ENCODE measurements at regions not wholly inside any gene's neighbourhood (a gene's known extent, or its start where the extent isn't known, plus 50 kb on each side); places are given as distances from the start of the nearest gene placed in this dataset.
"Not testable (repeated sequence)": the region's sequence is repeated elsewhere in the genome, so short reads cannot be mapped to it uniquely, and the experiment has no call there.

DNA sequence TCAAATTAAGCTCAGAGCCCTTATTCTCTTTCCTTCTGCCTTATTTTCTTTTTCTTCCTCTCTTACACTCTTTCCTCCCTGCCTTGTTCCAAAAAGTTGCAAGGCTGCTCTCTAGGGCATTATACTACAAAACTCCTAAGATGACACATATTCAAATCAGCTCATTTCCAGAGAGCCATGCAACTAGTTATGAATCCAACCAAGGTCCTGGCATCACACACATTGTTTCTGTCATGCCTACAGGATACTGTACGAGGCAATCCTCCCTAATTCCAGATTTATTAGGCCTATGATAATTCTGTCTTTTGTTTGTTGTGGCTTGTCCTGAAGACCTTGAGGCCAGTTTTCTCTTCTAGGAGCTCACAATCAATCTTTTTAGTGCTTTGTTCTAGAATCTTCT lies 87.0 kb upstream of the TBCA start:
- H3K4me2 ChIP-seq: no peak overlapping the region
- Mint-ChIP-seq H3K4me3 (no peak overlapping the region), H3K9me3 (no peaks in the 10 kb centered on the region), H3K27me3 (ENCODE audit: insufficient read depth, low read depth) (peaks cover 11% of the 10 kb centered on the region), H3K4me1 (peaks cover 4% of the 10 kb centered on the region), H3K27ac (no peak overlapping the region), H3K36me3 (no peaks in the 10 kb centered on the region)
- H3K4me1 ChIP-seq: peaks cover 1% of the 10 kb centered on the region
- H2AFZ ChIP-seq (replicated peaks): no peak overlapping the region
- no peaks in the 10 kb centered on the region for H3K9me3 ChIP-seq (ENCODE audit: low read depth)
- H3K79me2 ChIP-seq (ENCODE audit: low read depth): no peaks in the 10 kb centered on the region
- TF ChIP-seq EZH2 (IDR thresholded peaks at IDR 0.05) (no peak), CTCF (IDR thresholded peaks at IDR 0.05) (no peak), EZH2phosphoT487 (IDR thresholded peaks at IDR 0.05) (no peak)
- peaks cover 70% of the 10 kb centered on the region for H3K27me3 ChIP-seq
- H4K20me1 ChIP-seq (ENCODE audit: low read depth): no peaks in the 10 kb centered on the region
- no peak overlapping the region for H3K4me3 ChIP-seq
- no peaks in the 10 kb centered on the region for H3F3A ChIP-seq (ENCODE audit: low read depth)
- no peak overlapping the region for H3K9ac ChIP-seq
- H3K27ac ChIP-seq: no peak overlapping the region
- DNase-seq (ENCODE audit: low spot score): no peak
- no peaks in the 10 kb centered on the region for H3K36me3 ChIP-seq

DNA sequence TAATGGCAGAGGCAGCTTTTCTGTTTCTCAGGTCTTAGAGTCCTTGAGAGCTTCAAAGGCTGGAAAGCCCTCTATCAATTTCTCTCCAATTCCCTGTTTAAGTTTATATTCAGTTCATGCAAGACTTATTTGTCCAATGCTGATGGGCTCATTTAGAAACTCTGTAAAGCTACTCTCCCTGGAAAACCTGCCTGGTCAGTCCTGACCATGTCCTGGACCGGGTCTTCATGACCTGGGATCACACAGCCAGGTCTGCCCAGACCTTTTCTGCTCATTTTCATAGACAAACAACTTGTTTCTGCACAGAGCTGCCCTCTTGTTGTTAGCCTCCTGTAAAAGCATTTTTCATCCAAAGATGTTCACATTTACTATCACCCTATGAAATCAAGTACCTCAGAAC lies 85.4 kb upstream of the TBCA start:
- H3K36me3 Mint-ChIP-seq: no peaks in the 10 kb centered on the region
- peaks cover 86% of the 10 kb centered on the region for H3K27me3 ChIP-seq
- H3K4me3 Mint-ChIP-seq: no peak overlapping the region
- no peaks in the 10 kb centered on the region for H3K4me1 ChIP-seq
- no peak for TF ChIP-seq EZH2phosphoT487 (IDR thresholded peaks at IDR 0.05)
- TF ChIP-seq CTCF (IDR thresholded peaks at IDR 0.05): no peak
- no peak for TF ChIP-seq EZH2 (IDR thresholded peaks at IDR 0.05)
- no peaks in the 10 kb centered on the region for H3K4me1 Mint-ChIP-seq
- H3F3A ChIP-seq (ENCODE audit: low read depth): no peaks in the 10 kb centered on the region
- no peak overlapping the region for H3K4me3 ChIP-seq
- no peaks in the 10 kb centered on the region for H4K20me1 ChIP-seq (ENCODE audit: low read depth)
- no peaks in the 10 kb centered on the region for H3K36me3 ChIP-seq
- H3K27ac Mint-ChIP-seq: no peak overlapping the region
- H3K27me3 Mint-ChIP-seq (ENCODE audit: insufficient read depth, low read depth): peaks cover 7% of the 10 kb centered on the region
- H3K9ac ChIP-seq: no peak overlapping the region
- no peaks in the 10 kb centered on the region for H3K9me3 ChIP-seq (ENCODE audit: low read depth)
- no peak overlapping the region for H3K27ac ChIP-seq
- DNase-seq (ENCODE audit: low spot score): no peak
- H3K79me2 ChIP-seq (ENCODE audit: low read depth): no peaks in the 10 kb centered on the region
- H3K4me2 ChIP-seq: no peak overlapping the region
- H2AFZ ChIP-seq (replicated peaks): no peak overlapping the region
- H3K9me3 Mint-ChIP-seq: no peaks in the 10 kb centered on the region

- H3K9me3 ChIP-seq (ENCODE audit: low read depth): no peaks in the 10 kb centered on the region
- Mint-ChIP-seq H3K4me3 (no peak overlapping the region), H3K9me3 (no peaks in the 10 kb centered on the region)
These were observed 83.2 kb upstream of the TBCA start for GRCh38 chr5:77859306-77859705.

DNA sequence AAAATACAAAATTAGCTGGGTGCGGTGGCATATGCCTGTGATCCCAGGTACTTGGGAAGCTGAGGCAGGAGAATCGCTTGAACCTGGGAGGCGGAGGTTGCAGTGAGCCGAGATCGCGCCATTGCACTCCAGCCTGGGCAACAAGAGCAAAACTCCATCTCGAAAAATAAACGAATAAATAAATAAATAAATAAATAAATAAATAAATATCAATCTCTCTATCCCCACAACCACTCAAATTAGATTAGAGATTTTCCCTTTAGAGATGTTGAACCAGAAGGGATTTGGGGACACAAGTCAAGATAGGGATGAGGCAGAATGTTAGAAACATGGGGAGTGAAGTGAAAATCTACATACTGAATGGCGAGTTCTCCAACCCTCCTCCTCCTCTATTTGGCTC lies 82.5 kb upstream of the TBCA start:
- not testable (repeated sequence) for H3K36me3 ChIP-seq; H3F3A ChIP-seq (ENCODE audit: low read depth); H3K4me2 ChIP-seq; H3K4me3 ChIP-seq; H3K36me3 Mint-ChIP-seq; H3K27ac ChIP-seq; H3K4me1 ChIP-seq; H3K9me3 Mint-ChIP-seq; H4K20me1 ChIP-seq (ENCODE audit: low read depth); H3K9me3 ChIP-seq (ENCODE audit: low read depth); H3K79me2 ChIP-seq (ENCODE audit: low read depth); H2AFZ ChIP-seq (replicated peaks); H3K4me3 Mint-ChIP-seq; H3K9ac ChIP-seq; H3K27ac Mint-ChIP-seq; DNase-seq (ENCODE audit: low spot score)
- H3K27me3 ChIP-seq: peaks cover 96% of the 10 kb centered on the region
- Mint-ChIP-seq H3K27me3 (ENCODE audit: insufficient read depth, low read depth) (peaks cover 11% of the 10 kb centered on the region), H3K4me1 (peaks cover 14% of the 10 kb centered on the region)

More at GRCh38 chr5:77859306-77859705, 83.2 kb upstream of the TBCA start:
- TF ChIP-seq CTCF (IDR thresholded peaks at IDR 0.05) (no peak), EZH2phosphoT487 (IDR thresholded peaks at IDR 0.05) (no peak), EZH2 (IDR thresholded peaks at IDR 0.05) (no peak)
- Histone ChIP-seq H3K4me2 (no peak overlapping the region), H4K20me1 (ENCODE audit: low read depth) (no peaks in the 10 kb centered on the region), H3K4me3 (no peak overlapping the region), H3K27ac (no peak overlapping the region), H2AFZ (replicated peaks) (no peak overlapping the region), H3K79me2 (ENCODE audit: low read depth) (no peaks in the 10 kb centered on the region), H3K4me1 (peaks cover 4% of the 10 kb centered on the region), H3F3A (ENCODE audit: low read depth) (no peaks in the 10 kb centered on the region), H3K36me3 (no peaks in the 10 kb centered on the region), H3K9ac (no peak overlapping the region), H3K27me3 (peaks cover 96% of the 10 kb centered on the region)
- Mint-ChIP-seq H3K36me3 (no peaks in the 10 kb centered on the region), H3K4me1 (peaks cover 11% of the 10 kb centered on the region), H3K27me3 (ENCODE audit: insufficient read depth, low read depth) (peaks cover 8% of the 10 kb centered on the region), H3K27ac (no peak overlapping the region)
- no peak for DNase-seq (ENCODE audit: low spot score)
